ENCODE measurements at regions not wholly inside any gene's neighbourhood (a gene's known extent, or its start where the extent isn't known, plus 50 kb on each side); places are given as distances from the start of the nearest gene placed in this dataset.

DNA sequence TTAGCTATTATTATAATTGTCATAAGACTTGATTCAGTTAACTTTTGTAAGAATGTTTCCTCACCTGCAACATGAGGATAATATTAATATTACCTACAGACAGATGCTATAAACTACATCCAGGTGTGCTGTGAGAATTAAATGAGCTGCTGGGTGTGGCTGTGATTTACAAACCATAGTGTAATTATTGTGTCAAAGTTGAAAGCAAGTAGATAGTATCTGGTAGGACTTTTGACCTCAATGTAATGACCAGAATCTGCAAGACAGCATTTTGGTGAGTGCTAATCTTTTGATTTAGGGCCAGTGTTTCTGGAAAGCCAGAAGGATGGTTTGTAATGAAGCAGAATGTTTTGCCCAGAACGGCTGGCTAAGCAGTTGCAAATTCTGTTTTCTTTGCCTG is 162.5 kb downstream of the TRMT11 start:
- DNase-seq = no peak

DNA sequence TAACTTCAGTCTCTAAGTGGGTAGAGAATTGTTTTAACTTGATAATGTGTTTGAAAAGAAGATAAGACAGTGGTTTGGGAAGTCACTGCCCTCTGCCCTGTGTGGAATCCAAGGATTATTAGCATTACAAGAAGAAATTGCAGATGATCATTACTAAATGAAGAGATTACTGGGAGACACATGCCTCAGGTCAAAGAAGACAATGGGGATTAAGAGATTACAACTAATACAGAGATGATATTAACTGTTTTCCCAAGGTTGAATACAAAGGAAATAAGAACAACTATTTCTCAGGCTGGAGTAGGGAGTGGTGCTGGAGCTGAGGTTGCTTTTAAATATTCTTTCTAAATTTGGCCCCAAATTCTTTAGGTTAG is 166.0 kb downstream of the TRMT11 start:
- DNase-seq = no peak

DNA sequence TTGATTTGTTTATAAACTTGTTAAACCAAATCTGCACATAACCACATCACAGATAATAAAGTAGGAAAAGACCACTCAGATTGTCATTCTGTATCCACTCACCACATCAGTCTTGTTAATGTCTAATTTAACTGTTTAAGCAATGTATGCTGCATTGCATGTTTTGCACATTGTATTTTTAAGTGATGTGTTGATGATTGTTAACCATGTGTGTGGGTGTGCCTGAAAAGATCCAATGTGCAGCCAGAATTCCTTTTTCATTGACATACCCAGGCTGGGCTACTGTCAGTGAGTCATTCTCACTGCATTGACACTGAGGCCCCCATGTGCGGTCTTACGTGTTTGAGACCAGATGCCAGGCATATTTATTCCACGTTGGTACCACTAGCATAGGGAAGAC is 167.3 kb downstream of the TRMT11 start:
- DNase-seq = no peak

DNA sequence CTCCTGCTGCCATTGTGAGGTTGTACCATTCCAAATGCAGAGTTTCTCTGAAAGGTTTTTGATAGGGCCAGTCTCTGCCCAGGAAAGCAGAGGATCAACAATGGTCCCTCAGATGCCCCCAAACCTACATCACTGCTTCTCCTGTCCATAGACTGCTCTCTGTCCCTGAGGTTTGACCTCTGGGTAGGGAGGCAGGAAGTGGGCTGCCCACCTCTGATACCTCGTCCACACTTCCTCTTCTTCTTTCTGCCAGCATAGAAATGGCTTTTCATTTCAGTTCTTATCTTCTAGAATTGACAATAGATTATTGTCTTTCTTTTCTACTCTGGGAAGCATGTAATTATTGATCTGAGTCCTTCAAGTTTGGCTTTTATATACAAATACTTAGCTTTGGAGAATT is 170.6 kb downstream of the TRMT11 start:
- DNase-seq = no peak

DNA sequence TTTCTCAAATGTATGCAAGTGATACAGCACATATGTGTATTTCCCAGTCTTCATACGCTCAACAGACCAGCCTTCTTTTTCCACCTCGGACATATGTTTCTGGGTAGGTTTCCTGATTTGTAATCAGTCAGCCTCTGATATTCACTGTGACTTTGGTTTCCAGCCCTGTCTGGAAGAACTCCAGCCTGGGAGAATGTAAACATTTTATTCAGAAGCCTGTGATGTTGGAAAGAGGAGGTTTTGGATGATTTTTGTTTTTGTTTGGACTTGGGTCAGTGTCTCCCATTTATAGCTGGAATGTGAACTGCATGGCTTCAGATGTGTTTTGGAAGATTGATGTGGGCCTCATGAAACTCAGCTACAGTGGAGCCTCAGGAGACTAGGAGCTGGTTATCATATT is 172.2 kb upstream of the CENPW start:
- DNase-seq = no peak

DNA sequence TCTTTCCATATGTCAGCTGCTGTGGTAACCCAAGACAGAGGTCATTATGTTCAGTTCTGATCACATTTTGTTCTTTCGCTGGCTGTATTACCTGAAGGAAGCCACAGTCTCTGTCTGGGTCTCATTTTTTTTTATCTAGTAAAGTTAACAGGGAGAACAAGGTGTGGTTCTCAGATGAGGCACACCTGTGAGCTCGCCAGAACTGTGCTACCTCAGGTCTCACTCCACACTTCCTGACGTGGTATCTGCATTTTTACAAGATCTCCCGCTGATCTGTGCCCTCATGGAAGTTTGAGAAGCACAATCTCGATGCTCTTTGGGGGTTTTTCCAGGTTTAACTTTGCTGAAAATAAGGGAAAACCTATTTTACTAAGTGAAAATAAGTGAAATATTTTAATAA is 169.5 kb upstream of the CENPW start:
- DNase-seq = no peak

DNA sequence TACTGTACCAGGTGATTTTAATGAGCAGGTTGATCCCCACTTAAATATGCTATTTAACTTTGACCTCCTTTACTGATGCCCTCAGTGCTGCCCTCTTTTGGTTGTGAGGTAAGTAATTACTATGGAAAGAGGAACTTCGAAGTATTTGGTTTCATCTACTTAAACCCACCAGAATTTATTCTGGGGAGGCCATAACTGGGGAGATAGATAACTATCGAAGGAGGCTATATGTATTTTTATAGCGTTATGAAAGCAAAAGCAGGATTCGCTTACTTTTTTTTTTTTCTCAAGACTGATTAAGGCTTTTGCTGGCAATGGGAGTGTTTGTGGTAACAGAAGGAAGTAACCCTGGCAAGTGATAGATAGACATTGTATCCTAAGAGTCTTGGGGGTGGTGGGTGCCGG is 168.9 kb upstream of the CENPW start:
- peak in 2 of 3 experiments; percentile 6 to 48 for DNase-seq

DNA sequence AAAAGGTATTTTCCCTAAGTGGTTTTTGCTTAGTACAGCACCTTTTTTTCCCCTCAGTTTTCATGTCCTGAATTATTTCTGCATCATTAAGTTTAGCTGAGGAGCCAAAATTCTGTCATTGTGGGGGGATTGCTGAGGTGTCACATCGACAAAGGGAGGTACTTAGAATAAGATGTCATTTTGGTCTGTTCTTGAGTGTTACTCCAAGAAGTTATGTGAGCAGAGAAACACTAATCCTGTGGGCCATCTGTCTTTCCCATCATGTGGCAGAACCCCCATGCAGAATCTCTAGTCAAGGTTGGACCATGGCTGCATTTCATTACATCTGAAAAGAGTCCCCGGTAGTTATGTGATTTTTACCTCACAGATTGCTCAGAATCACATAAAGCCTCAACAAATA is 167.8 kb upstream of the CENPW start:
- no peak for DNase-seq

DNA sequence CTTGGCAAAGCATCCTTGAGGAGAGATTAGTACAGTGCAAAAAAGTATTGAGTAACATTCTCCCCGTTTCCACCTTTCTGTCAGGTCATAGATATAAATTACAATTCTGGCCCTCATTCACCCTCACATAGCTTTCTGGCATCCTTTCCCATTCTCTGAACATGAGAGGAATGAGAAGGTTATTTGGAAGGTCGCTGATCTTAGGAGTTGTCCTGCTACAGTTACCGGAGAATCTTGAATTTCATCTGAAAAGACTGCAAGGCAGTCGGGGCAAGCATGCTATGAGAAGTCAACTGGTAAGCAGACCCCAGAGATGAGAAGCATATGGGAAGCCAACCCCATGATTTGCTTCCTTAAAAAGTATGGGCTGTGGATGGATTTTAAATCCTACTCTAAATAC is 166.7 kb upstream of the CENPW start:
- no peak for DNase-seq

DNA sequence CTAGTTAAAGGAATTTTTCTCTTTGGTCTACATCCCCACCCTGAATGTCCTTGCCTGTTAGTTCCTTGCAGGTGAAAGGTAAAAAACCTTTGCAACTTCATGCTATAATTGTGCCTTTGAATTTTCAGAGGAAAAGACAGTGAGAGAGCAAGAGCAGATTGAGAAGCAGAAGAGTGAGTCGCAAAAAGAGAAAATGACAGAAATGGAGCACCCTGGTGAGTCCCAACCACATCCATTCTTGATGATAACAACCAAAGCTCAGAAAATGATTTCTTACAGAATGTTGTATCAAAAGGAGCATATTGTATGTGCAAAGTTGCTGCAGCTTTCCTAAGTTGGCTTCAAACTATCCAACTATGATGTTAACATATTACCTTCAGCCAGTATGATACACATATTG is 165.2 kb upstream of the CENPW start:
- DNase-seq = no peak

DNA sequence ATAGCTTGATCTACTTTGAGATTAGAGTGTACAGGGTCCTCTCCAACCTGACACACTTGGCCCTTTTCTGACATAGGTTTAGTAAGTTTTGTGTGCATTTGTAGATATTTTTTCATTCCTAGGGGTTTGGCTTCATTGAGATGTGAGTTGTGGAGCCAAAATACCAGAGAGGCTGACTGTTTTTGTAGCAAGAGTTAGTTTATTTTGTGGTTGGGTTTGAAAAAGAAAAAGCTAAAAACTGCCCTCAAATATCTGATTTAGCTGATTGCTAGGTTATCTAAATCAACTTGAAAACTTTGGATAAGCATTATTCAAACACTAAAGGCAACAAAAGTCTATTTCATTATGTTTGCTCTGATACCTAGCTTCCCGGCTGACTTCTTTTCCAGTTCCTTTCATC is 164.7 kb upstream of the CENPW start:
- no peak for DNase-seq

DNA sequence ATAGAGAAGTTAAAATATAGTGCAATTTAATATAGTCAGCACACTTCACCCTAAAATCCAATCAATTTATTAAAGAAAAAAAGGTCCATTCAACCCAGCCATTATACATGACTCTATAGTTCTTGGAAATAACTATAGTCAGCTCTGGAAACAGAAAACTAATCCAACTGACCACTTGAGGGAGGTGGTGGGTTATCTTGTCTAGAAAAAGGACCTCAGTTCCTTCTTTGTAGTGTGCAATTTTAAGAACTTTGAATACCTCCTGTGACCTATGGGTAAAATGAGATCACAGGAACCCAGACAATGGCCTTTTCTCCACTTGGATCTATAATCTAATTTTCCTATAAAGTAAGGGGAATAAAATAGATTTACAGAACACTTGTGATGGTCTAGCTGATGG is 163.6 kb upstream of the CENPW start:
- DNase-seq = peak in 2 of 3 experiments; percentile 15 to 65

DNA sequence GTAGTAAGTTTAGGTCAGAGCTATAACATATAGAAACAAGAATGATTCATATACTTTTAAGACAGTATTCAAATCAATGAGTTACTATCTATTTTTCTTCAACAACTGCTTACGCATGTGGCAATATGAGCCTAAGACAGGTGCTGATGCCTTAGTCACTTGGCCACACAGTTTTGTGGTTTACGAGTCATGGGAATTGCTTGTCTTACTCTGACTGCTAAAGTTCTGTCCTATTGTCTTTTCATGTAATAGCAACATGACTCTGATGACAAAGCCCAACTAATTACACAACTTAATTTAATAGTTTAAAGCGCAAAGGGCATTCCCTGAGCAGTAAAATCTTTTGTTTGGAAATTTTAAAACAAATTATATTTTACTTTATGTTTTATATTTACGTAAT is 159.3 kb upstream of the CENPW start:
- peak in 1 of 3 experiments; percentile 14 for DNase-seq

DNA sequence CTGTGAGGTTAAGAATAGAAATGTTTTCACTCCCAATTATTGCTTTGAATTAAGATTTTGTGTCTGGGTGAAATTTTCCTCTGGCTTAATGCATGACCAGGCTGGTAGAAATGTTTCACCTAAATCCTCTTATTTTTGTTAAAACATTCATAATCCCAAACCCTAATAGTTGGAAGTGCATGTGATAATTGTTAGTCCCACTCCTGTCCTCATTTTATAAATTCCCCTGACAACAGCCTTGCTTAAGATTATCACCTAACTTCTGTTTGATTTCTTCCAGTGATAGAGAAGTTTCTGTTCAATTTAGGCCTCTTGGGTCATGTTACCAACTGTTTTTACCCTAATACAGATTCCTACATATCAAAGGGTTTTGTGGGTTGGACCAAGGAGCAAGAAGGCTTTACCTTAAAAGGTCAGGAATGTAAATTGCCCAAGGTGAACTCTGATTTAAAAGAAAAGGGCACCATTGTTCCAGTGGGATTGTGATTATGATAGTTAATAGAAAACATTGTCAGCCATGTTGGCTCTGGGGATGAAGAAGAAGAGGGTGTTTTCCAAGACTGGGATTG is 158.7 kb upstream of the CENPW start:
- no peak for DNase-seq

DNA sequence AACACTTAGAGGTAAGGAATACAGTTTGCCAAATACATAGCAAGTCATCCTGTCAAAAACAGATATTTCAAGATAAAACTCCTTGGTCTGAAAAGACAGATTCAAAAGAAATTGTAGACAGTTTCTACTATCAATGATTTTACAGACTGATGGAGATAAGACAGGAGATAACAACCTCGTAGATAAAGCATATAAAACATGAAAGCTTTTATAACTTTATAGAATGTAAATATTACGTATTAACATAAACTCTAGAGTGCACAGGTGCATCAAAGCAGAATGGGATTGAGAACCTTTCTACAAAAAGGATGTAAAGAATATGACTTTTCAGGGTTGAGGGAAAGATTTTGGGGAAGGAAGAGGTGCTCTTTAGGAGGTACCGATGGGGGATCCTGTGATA is 158.0 kb upstream of the CENPW start:
- DNase-seq = no peak

DNA sequence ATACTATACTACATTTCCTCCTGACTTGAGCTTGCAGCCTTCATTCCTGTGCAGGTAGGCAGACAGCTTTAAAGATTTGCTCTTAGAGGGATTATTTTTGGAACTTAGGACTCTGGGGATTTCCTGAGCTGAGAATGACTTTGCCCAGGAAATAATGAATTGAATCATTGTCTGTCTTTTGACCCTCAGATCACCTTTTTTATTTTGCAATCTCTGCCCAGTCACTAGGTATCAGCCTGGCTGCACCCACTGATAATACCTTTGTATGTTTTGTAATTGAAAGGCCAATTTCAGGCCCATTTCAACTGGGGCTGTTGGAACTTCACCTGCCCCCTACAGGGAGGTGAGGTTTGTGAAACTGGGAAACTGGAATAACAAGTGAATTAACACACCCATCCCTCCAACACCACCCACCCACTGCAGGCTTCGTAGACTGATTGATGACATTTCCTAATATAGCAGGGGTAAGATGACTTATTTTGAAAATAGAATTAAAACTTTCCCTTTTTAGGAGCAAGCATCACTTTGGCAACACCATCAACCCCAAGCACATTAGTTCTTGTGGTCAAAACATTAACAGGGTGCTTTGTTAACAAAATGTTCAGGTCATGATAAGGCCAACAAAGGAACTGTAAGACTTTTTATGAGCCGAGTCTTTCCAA is 157.1 kb upstream of the CENPW start:
- DNase-seq = no peak

DNA sequence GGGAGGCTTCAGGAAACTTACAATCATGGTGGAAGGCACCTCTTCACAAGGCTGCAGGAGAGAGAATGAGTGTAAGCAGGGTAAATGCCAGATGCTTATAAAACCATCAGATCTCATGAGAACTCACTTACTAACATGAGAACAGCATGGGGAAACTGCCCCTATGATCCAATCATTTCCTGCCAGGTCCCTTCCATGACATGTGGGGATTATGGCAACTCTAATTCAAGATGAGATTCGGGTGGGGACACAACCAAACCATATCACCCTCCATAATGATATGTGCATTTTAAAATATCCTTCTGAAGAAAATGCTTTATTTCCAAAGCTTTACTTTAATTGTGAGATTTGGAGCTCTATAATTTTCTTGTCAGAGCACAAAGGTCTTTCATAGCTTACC is 154.1 kb upstream of the CENPW start:
- DNase-seq = no peak

DNA sequence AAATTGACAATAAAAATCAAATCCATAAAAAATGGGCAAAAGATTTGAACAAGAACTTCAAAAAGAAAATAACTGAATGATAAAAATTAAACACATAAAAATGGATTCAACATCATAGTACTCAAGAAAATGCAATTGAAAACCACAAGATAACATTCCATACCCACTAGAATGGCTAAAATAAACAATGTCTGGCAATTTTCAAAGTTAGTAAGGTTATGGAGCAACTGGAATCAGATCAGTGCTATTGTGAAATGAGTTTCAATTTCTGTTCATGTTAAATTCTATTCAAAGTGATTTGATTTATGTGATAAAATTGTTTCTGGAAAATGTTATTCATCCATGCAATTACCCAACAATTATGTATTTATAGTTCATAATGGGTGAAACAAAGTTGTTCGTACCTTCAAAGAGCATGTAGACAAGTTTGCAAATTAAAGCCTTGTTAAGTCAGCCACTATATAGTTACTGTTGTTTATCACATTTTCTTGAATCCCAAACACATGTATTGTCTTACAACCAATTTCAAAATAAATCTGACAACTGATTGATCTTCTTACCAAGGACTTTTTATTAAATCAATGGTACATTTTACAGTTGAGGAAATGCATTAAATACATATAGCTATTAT is 151.5 kb upstream of the CENPW start:
- peak in 1 of 3 experiments; percentile 25 for DNase-seq

DNA sequence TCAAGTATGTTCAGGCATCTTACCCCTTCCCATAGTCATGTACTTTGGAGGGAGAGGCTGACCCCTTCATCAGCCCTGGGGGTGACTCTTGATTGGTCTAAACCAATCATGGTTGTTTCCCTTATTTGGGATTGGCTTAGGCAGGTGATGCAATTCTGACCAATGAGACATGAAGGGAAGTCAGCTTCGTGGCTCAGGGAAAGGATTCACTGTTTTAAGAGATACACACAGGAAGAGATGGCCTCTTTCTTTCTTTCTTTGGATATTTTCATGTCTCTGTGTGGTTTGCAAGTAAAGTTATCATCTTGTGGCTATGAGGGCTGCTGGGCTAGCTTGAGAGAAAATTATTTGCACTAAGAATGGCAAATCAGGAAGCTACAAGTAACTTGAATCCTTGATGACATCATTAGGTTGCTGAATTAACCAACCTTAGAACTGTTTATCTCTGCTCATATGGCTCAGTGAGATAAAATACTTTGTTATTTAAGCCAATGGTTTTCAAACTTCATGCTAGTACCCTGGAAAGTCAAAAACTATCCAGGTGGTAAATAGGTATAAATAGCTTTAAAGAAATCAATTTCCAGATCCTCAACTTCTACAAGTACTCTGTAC is 144.2 kb upstream of the CENPW start:
- DNase-seq = no peak

DNA sequence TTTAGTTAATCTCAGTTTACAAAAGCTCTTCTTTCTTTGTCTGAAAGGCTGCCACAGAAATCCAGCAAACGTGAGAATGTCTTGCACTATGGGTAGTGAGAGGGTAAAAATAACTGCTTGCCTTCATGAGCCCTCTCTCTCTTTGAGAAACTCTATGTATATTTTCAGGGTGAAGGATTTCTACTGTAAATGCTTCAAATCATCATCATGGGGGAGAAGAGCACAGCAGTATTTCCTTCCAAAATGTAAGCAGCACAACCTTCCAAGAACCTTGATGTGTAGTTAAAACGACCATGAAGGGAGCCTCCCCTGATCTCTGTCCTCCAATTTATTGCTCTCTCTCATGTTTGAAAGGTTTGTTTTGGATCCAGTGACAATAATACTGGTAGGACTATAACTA is 141.3 kb upstream of the CENPW start:
- DNase-seq = peak in 1 of 3 experiments; percentile 22

DNA sequence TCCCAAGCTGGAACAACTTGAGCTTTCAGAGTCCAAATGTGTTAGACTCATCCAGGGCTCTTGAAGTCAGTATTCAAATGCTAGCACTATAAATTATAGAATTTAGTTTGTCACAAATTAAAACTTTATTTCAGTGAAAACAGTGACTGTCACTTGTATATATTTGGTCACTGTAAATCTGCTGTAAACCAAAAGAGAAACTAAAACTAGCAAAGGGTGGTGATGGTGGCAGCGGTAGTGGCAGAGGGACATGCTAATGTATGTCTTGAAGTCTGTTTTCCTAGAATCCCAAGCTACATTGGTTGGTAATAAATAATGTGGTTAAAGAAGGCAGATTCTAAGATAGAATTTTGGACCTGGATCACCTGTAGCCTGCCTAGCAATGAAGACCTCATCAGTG is 140.4 kb upstream of the CENPW start:
- no peak for DNase-seq

DNA sequence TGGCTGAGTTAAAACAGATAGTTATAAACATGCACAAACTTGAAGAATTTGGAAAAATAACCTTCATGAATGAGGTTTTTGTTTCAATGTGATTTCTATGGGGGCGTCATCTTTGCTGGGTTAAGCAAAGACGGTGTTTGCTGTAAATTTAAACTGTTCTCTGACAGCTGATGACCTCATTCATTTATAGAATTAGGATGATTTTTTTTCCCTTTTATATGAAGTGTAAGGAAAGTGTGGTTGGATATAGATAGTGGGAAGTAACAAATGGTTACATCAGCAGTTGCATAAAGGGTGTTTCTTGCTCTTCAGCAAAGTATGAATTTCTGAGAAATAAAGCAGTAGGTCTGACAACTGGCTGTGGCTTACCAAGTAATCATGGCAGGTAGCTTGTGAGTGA is 137.2 kb upstream of the CENPW start:
- no peak for DNase-seq

DNA sequence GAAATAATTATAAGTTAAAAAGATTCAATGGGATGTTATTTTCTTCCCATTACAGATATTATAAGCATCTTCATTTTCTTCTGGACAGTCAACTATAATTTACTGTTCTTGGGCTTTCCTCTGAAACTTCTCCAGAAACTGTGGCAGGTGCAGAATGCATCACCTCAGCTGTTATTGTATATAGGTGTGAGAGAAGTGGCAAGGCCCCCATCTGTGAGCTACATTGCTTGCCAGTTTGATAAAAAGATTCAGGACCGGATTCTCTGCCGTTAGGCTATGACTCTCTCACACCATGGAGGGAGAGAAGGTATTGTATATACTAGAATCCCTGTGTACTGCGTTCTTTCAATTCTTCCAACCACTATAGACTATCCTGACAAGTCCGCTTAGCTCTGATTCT is 135.8 kb upstream of the CENPW start:
- DNase-seq = no peak

DNA sequence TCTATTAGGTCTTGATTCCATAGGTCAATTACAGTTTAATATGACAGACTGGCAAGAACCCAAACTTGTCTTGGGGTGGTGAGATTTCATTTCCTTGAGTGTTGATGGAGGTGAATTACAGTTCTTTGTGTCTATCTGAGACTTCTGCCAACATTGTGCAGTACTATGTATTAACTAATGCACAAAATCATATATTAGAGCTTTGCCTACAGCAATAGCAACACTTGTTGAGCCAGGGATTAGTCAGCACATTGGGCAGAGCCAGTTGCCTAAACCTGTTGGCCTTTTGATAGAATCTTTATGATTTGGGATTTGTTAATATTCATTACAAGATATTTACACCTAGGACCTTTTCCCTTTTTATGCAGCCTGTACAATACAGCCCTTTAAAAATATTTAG is 135.3 kb upstream of the CENPW start:
- DNase-seq = no peak
